ENCODE measurements at regions not wholly inside any gene's neighbourhood (a gene's known extent, or its start where the extent isn't known, plus 50 kb on each side); places are given as distances from the start of the nearest gene placed in this dataset.

DNA sequence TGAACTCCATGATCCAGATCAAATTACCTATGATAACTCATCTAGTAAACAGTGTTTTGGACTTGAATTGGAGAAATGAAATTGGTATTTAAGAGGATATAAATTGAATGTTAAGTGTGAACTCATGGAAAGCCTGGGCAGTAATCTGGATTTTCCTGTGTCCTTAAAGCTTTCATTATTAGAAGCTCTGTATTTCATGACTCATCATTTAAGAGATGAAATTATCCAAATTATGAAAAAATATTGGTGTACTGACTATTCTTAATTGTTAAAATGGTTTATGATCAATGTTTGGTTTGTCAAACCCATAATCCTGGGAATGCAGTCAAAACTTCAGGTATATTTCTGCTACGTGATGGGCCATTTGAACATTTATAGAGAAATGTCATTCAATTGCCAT lies 332.2 kb upstream of the ST6GAL2 start:
- Histone ChIP-seq H3K36me3 (ENCODE audit: control insufficient read depth, insufficient read depth, low read length) (no peaks in the 10 kb centered on the region), H3K27me3 (replicated peaks; ENCODE audit: control insufficient read depth, insufficient read depth, low read length) (no peaks in the 10 kb centered on the region), H3K4me3 (replicated peaks; ENCODE audit: low read depth, low read length) (no peak overlapping the region)
- no peak for DNase-seq (ENCODE audit: extremely low read depth, insufficient read length)
- no peak for TF ChIP-seq CTCF (IDR thresholded peaks at IDR 0.05; ENCODE audit: insufficient read depth, low read length, poor library complexity, severe bottlenecking)

DNA sequence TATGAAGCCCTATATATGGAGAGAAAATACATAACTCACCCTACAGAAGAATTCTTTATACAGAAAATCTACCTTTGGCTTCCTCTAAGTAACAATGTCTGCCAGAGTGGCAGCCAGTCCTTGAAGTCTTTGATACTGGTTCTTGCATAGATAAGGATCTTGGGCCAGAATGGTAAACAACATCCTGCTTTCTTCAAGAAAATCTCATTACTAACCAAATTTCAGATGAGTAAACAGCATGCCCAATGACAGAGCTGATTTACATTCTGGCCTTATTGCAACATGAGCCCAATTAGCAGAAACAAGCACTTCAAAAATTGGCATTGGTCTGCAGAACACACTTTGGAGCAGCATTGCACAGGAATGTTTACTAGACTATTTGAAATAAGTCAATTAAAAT lies 336.5 kb upstream of the ST6GAL2 start:
- Histone ChIP-seq H3K36me3 (ENCODE audit: control insufficient read depth, insufficient read depth, low read length) (no peaks in the 10 kb centered on the region), H3K4me3 (replicated peaks; ENCODE audit: low read depth, low read length) (no peak overlapping the region), H3K27me3 (replicated peaks; ENCODE audit: control insufficient read depth, insufficient read depth, low read length) (no peaks in the 10 kb centered on the region)
- TF ChIP-seq CTCF (IDR thresholded peaks at IDR 0.05; ENCODE audit: insufficient read depth, low read length, poor library complexity, severe bottlenecking) = no peak
- no peak for DNase-seq (ENCODE audit: extremely low read depth, insufficient read length)

DNA sequence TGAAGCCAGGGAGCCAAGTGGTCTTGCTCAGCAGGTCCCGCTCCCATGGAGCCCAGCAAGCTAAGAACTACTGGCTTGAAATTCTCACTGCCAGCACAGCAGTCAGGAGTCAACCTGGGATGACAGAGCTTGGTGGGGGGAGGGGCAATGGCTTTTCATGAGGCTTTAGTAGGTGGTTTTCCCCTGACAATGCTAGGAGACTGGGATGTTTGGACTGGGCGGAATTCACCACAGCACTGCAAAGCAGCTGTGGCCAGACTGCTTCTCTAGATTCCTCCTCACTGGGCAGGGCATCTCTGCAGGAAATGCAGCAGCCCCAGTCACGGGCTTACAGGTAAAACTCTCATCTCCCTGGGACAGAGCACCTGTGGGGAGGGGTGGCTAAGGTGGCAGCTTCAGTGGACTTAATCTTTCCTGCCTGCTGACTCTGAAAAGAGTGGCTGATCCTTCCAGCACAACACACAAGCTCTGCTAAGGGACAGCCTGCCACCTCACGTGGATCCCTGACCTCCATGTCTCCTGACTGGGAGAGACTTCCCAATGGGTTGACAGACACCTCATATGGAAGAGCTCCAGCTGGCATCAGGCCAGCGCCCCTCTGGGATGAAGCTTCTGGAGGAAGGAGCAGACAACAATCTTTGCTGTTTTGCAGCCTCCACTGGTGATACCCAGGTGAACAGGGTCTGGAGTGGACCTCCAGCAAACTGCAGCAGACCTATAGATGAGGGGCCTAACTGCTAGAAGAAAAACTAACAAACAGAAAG lies 349.7 kb upstream of the ST6GAL2 start:
- DNase-seq (ENCODE audit: extremely low read depth, insufficient read length) = no peak
- H3K27me3 ChIP-seq (replicated peaks; ENCODE audit: control insufficient read depth, insufficient read depth, low read length) = no peaks in the 10 kb centered on the region
- H3K36me3 ChIP-seq (ENCODE audit: control insufficient read depth, insufficient read depth, low read length) = no peaks in the 10 kb centered on the region
- H3K4me3 ChIP-seq (replicated peaks; ENCODE audit: low read depth, low read length) = no peak overlapping the region
- TF ChIP-seq CTCF (IDR thresholded peaks at IDR 0.05; ENCODE audit: insufficient read depth, low read length, poor library complexity, severe bottlenecking) = no peak

DNA sequence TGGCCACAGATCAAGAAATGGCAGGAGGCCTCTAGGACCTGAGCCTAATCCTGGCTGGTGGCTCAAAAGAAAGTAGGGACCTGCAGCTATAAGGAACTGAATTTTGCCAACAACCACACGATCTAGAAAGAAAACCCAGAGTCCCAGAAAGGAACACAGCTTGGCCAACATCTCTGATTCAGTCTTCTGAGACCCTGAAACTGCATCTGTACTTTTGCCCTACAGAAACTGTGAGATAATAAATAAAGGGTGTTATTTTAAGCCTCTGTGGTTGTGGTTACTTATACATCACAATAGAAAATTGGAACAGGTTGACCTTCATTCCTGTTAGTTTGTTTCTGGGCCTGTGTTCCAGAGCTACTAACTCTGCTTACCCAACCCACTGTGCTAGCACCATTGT lies 356.8 kb upstream of the ST6GAL2 start:
- TF ChIP-seq CTCF (IDR thresholded peaks at IDR 0.05; ENCODE audit: insufficient read depth, low read length, poor library complexity, severe bottlenecking) = no peak
- H3K27me3 ChIP-seq (replicated peaks; ENCODE audit: control insufficient read depth, insufficient read depth, low read length) = no peaks in the 10 kb centered on the region
- no peaks in the 10 kb centered on the region for H3K36me3 ChIP-seq (ENCODE audit: control insufficient read depth, insufficient read depth, low read length)
- DNase-seq (ENCODE audit: extremely low read depth, insufficient read length) = no peak
- H3K4me3 ChIP-seq (replicated peaks; ENCODE audit: low read depth, low read length) = no peak overlapping the region

DNA sequence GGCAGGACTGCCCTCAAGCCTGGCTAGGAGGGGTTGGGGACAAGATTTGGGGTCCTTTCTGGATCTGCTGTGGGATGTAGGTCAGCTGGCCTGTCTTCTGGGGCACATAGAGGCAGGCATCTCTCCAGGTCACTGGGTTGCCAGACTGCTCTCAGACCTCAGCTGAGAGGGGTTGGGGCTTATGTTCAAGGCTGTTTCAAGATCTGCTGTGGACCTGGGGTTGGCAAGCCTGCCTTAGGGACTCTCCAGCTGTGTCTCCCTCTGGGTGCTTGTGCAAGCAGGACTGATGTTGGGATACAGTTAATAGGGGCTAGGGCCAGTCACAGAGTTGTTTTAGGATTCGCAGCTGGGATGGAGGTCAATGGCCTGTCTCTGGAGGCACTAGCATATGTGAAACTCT lies 363.0 kb upstream of the ST6GAL2 start:
- Histone ChIP-seq H3K4me3 (replicated peaks; ENCODE audit: low read depth, low read length) (no peak overlapping the region), H3K36me3 (ENCODE audit: control insufficient read depth, insufficient read depth, low read length) (no peaks in the 10 kb centered on the region), H3K27me3 (replicated peaks; ENCODE audit: control insufficient read depth, insufficient read depth, low read length) (no peaks in the 10 kb centered on the region)
- DNase-seq (ENCODE audit: extremely low read depth, insufficient read length) = no peak
- no peak for TF ChIP-seq CTCF (IDR thresholded peaks at IDR 0.05; ENCODE audit: insufficient read depth, low read length, poor library complexity, severe bottlenecking)

- Histone ChIP-seq H3K27me3 (replicated peaks; ENCODE audit: control insufficient read depth, insufficient read depth, low read length) (no peaks in the 10 kb centered on the region), H3K4me3 (replicated peaks; ENCODE audit: low read depth, low read length) (no peak overlapping the region), H3K36me3 (ENCODE audit: control insufficient read depth, insufficient read depth, low read length) (no peaks in the 10 kb centered on the region)
- no peak for TF ChIP-seq CTCF (IDR thresholded peaks at IDR 0.05; ENCODE audit: insufficient read depth, low read length, poor library complexity, severe bottlenecking)
- no peak for DNase-seq (ENCODE audit: extremely low read depth, insufficient read length)
These were observed 369.8 kb upstream of the ST6GAL2 start for GRCh38 chr2:107255744-107256143.

All from GM06990 (cell line).